ENCODE measurements at regions not wholly inside any gene's neighbourhood (a gene's known extent, or its start where the extent isn't known, plus 50 kb on each side); places are given as distances from the start of the nearest gene placed in this dataset.
A peak's percentile ranks its signal among the peaks of the same experiment; 100 is the strongest.

DNA sequence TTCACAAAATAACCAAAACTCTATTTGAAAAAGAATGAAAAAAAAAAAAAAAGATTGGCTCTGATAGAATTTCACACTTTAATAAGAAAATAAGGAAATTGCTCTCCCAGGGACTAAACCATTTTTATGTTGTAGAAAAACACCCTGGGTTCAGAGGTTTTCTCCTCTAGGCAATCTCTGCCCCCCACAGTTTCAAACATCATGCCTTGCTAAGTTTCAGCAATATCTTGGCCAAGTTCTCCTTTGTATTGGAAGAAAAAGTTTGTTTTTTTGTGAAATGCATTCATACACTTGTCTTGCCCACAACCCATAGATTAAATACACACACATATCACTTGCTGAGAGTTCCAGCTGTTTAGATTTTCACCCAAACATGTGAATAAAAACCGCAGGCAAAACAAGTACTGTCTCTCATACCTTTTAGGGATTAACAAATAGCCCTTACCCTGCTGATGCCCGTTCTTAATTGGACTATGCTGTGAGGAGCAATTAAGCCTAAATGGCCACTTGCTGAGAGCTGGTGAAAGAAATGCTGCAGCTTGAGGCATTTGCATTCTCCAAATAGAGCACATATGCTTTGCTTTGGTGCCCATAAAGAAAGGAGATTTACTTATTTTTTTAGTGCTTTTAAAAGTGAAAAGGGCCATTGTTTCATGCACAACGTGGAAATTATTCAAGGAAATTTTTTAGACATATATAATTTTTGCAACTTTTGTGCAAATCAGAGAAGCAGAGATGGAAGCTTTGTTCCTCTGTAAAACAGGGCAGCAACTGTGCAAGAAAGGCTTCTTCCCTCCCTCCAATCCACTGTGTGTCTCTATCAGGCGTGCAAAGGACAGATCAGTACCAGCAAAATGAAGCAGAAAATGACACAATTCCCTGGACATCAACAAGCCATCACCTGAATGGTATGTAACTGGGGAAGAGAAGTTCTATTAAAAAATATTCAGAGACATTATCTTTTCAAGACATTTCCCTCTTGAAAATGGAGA lies 262.4 kb upstream of the KIF2A start:
- H3K4me2 ChIP-seq (ENCODE audit: insufficient read depth, low read length, poor library complexity, severe bottlenecking): no peak overlapping the region
- H3K4ac ChIP-seq (ENCODE audit: low read length): no peak overlapping the region
- H3K4me3 ChIP-seq (ENCODE audit: low read length in 2 of 2): no peak overlapping the region
- H2BK120ac ChIP-seq (ENCODE audit: low read depth, low read length): no peak overlapping the region
- H4K8ac ChIP-seq (ENCODE audit: low read depth, low read length): no peak overlapping the region
- peak overlapping the region; percentile 56 for H3K27ac ChIP-seq (replicated peaks; ENCODE audit: low read length)
- H2AFZ ChIP-seq (ENCODE audit: low read length): no peak overlapping the region
- H3K9ac ChIP-seq (ENCODE audit: low read depth, low read length, poor library complexity): no peak overlapping the region
- H2AK5ac ChIP-seq (ENCODE audit: low read depth, low read length): no peak overlapping the region
- H3K27me3 ChIP-seq (ENCODE audit: control insufficient read depth in 3 of 3, insufficient read depth in 3 of 3, low read depth in 1 of 3, low read length in 3 of 3): peaks cover 0 to 6% (median 0%) of the 10 kb centered on the region in 3 experiments
- H4K91ac ChIP-seq (ENCODE audit: low read depth, low read length, poor library complexity): no peak overlapping the region
- H2BK5ac ChIP-seq (ENCODE audit: low read length): no peak overlapping the region
- no peak overlapping the region for H3K18ac ChIP-seq (ENCODE audit: low read length)
- H3K36me3 ChIP-seq (replicated peaks in 1 of 2; ENCODE audit: control insufficient read depth in 2 of 2, insufficient read depth in 2 of 2, low read length in 2 of 2): no peaks in the 10 kb centered on the region
- no peak overlapping the region for H3K23ac ChIP-seq (ENCODE audit: low read depth, low read length, poor library complexity)
- no peak overlapping the region for H2BK12ac ChIP-seq (ENCODE audit: low read length)
- peak; percentile 80 for DNase-seq (ENCODE audit: low spot score)
- no peaks in the 10 kb centered on the region for H3K79me1 ChIP-seq (ENCODE audit: low read depth, low read length)
- H3K9me3 ChIP-seq (replicated peaks in 1 of 2; ENCODE audit: control insufficient read depth in 2 of 2, insufficient read depth in 1 of 2, low read depth in 1 of 2, low read length in 2 of 2): no peaks in the 10 kb centered on the region
- no peak overlapping the region for H2BK15ac ChIP-seq (ENCODE audit: low read length)
- peaks cover 0 to 15% of the 10 kb centered on the region in 2 donors for H3K4me1 ChIP-seq (ENCODE audit: control insufficient read depth in 2 of 2, insufficient read depth in 1 of 2, low read depth in 1 of 2, low read length in 2 of 2)
- no peak overlapping the region for H3K14ac ChIP-seq (ENCODE audit: low read length)
- no CpG with 5 or more reads among the region's 4 CpGs for WGBS, 2 donors (ENCODE audit: extremely low coverage in 2 of 2, insufficient read length in 2 of 2, insufficient replicate concordance in 1 of 2)

DNA sequence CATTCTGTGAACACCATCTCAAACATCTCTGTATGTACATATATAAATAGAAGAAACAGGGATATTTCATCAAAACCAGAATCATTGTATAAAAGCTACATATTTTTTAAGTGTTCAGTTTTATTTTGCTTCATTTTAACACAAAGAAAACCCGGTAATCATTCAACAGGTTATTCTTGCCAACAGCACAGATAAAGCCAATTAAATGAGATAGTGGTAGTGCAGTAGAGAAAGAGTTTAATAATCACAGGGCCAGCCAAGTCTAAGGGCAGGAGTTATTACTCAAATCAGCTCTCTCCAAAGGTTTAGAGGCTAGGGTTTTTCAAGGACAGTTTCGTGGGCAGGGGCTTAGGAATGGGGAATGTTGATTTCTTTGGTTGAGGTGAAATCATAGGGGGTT lies 261.0 kb upstream of the KIF2A start:
- H2BK120ac ChIP-seq (ENCODE audit: low read depth, low read length): no peak overlapping the region
- H3K9ac ChIP-seq (ENCODE audit: low read depth, low read length, poor library complexity): no peak overlapping the region
- H2BK5ac ChIP-seq (ENCODE audit: low read length): no peak overlapping the region
- WGBS, 2 donors (ENCODE audit: extremely low coverage in 2 of 2, insufficient read length in 2 of 2, insufficient replicate concordance in 1 of 2): no CpG with 5 or more reads among the region's 2 CpGs
- no peaks in the 10 kb centered on the region for H3K27me3 ChIP-seq (ENCODE audit: control insufficient read depth in 3 of 3, insufficient read depth in 3 of 3, low read depth in 1 of 3, low read length in 3 of 3)
- H3K4me2 ChIP-seq (ENCODE audit: insufficient read depth, low read length, poor library complexity, severe bottlenecking): no peak overlapping the region
- H3K4me3 ChIP-seq (ENCODE audit: low read length in 2 of 2): no peak overlapping the region
- H3K4me1 ChIP-seq (ENCODE audit: control insufficient read depth in 2 of 2, insufficient read depth in 1 of 2, low read depth in 1 of 2, low read length in 2 of 2): peaks cover 0 to 15% of the 10 kb centered on the region in 2 donors
- no peak overlapping the region for H3K27ac ChIP-seq (replicated peaks; ENCODE audit: low read length)
- no peak overlapping the region for H2AFZ ChIP-seq (ENCODE audit: low read length)
- no peak overlapping the region for H4K91ac ChIP-seq (ENCODE audit: low read depth, low read length, poor library complexity)
- H4K8ac ChIP-seq (ENCODE audit: low read depth, low read length): no peak overlapping the region
- H3K18ac ChIP-seq (ENCODE audit: low read length): no peak overlapping the region
- no peaks in the 10 kb centered on the region for H3K36me3 ChIP-seq (replicated peaks in 1 of 2; ENCODE audit: control insufficient read depth in 2 of 2, insufficient read depth in 2 of 2, low read length in 2 of 2)
- H3K9me3 ChIP-seq (replicated peaks in 1 of 2; ENCODE audit: control insufficient read depth in 2 of 2, insufficient read depth in 1 of 2, low read depth in 1 of 2, low read length in 2 of 2): no peaks in the 10 kb centered on the region
- H3K79me1 ChIP-seq (ENCODE audit: low read depth, low read length): no peaks in the 10 kb centered on the region
- no peak overlapping the region for H2BK12ac ChIP-seq (ENCODE audit: low read length)
- H3K4ac ChIP-seq (ENCODE audit: low read length): no peak overlapping the region
- H3K14ac ChIP-seq (ENCODE audit: low read length): no peak overlapping the region
- H2AK5ac ChIP-seq (ENCODE audit: low read depth, low read length): no peak overlapping the region
- no peak overlapping the region for H3K23ac ChIP-seq (ENCODE audit: low read depth, low read length, poor library complexity)
- no peak overlapping the region for H2BK15ac ChIP-seq (ENCODE audit: low read length)
- DNase-seq (ENCODE audit: low spot score): no peak

DNA sequence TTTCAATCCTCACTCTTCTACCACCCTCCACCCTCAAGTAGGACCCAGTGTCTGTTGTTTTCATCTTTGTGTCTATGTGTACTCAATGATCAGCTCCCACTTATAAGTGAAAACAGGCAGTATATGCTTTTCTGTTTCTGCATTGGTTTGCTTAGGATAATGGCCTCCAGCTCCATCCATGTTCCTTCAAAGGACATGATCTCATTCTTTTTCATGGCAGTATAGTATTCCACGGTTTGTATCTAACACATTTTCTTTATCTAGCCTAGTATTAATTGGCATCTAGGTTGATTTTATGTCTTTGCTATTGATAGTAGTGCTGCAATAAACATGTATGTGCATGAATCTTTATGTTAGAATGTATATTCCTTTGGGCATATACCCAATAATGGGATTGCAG lies 259.8 kb upstream of the KIF2A start:
- H3K14ac ChIP-seq (ENCODE audit: low read length): no peak overlapping the region
- no peaks in the 10 kb centered on the region for H3K27me3 ChIP-seq (ENCODE audit: control insufficient read depth in 3 of 3, insufficient read depth in 3 of 3, low read depth in 1 of 3, low read length in 3 of 3)
- no peak overlapping the region for H3K4me2 ChIP-seq (ENCODE audit: insufficient read depth, low read length, poor library complexity, severe bottlenecking)
- no peak overlapping the region for H2BK120ac ChIP-seq (ENCODE audit: low read depth, low read length)
- no peak overlapping the region for H3K4me3 ChIP-seq (ENCODE audit: low read length in 2 of 2)
- no peak overlapping the region for H3K27ac ChIP-seq (replicated peaks; ENCODE audit: low read length)
- H2BK12ac ChIP-seq (ENCODE audit: low read length): no peak overlapping the region
- no peaks in the 10 kb centered on the region for H3K9me3 ChIP-seq (replicated peaks in 1 of 2; ENCODE audit: control insufficient read depth in 2 of 2, insufficient read depth in 1 of 2, low read depth in 1 of 2, low read length in 2 of 2)
- H3K4me1 ChIP-seq (ENCODE audit: control insufficient read depth in 2 of 2, insufficient read depth in 1 of 2, low read depth in 1 of 2, low read length in 2 of 2): peaks cover 0 to 15% of the 10 kb centered on the region in 2 donors
- H3K36me3 ChIP-seq (replicated peaks in 1 of 2; ENCODE audit: control insufficient read depth in 2 of 2, insufficient read depth in 2 of 2, low read length in 2 of 2): no peaks in the 10 kb centered on the region
- no peak overlapping the region for H2AK5ac ChIP-seq (ENCODE audit: low read depth, low read length)
- no peak overlapping the region for H3K9ac ChIP-seq (ENCODE audit: low read depth, low read length, poor library complexity)
- no peak overlapping the region for H3K4ac ChIP-seq (ENCODE audit: low read length)
- no peak overlapping the region for H2AFZ ChIP-seq (ENCODE audit: low read length)
- no peaks in the 10 kb centered on the region for H3K79me1 ChIP-seq (ENCODE audit: low read depth, low read length)
- DNase-seq (ENCODE audit: low spot score): no peak
- H3K18ac ChIP-seq (ENCODE audit: low read length): no peak overlapping the region
- no peak overlapping the region for H4K91ac ChIP-seq (ENCODE audit: low read depth, low read length, poor library complexity)
- H3K23ac ChIP-seq (ENCODE audit: low read depth, low read length, poor library complexity): no peak overlapping the region
- no CpG with 5 or more reads among the region's 1 CpG for WGBS, 2 donors (ENCODE audit: extremely low coverage in 2 of 2, insufficient read length in 2 of 2, insufficient replicate concordance in 1 of 2)
- H4K8ac ChIP-seq (ENCODE audit: low read depth, low read length): no peak overlapping the region
- H2BK15ac ChIP-seq (ENCODE audit: low read length): no peak overlapping the region
- no peak overlapping the region for H2BK5ac ChIP-seq (ENCODE audit: low read length)

DNA sequence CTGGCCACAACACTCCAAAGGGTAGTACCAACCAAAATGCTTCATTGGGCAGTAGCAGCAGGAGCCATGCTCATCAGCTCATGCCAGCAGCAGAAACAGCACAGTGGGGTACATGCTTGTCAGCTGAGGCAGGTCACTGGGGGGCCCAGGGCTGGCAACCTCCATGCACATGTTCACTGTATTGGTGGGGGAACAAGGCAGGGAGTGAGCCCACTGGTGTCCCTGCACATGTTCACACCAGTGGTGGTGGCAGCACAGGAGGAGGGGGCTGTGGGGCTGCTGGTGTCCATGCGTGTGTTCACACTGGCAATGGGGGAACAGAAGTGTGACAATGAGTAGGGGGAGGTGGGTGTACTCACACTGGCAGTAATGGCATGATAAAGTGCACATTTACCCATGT lies 254.3 kb upstream of the KIF2A start:
- Histone ChIP-seq H3K4me3 (ENCODE audit: low read length in 2 of 2) (peak overlapping the region in 1 of 2 donors; percentile 9), H2BK12ac (ENCODE audit: low read length) (no peak overlapping the region), H3K79me1 (ENCODE audit: low read depth, low read length) (no peaks in the 10 kb centered on the region), H3K9me3 (replicated peaks in 1 of 2; ENCODE audit: control insufficient read depth in 2 of 2, insufficient read depth in 1 of 2, low read depth in 1 of 2, low read length in 2 of 2) (no peaks in the 10 kb centered on the region), H3K9ac (ENCODE audit: low read depth, low read length, poor library complexity) (no peak overlapping the region), H4K8ac (ENCODE audit: low read depth, low read length) (no peak overlapping the region), H3K18ac (ENCODE audit: low read length) (peak overlapping the region; percentile 12), H3K27ac (replicated peaks; ENCODE audit: low read length) (no peak overlapping the region), H3K27me3 (ENCODE audit: control insufficient read depth in 3 of 3, insufficient read depth in 3 of 3, low read depth in 1 of 3, low read length in 3 of 3) (no peaks in the 10 kb centered on the region), H4K91ac (ENCODE audit: low read depth, low read length, poor library complexity) (no peak overlapping the region), H3K4me2 (ENCODE audit: insufficient read depth, low read length, poor library complexity, severe bottlenecking) (no peak overlapping the region), H3K14ac (ENCODE audit: low read length) (peak overlapping the region; percentile 39), H3K4ac (ENCODE audit: low read length) (no peak overlapping the region), H2AK5ac (ENCODE audit: low read depth, low read length) (peak overlapping the region; percentile 82), H2BK120ac (ENCODE audit: low read depth, low read length) (no peak overlapping the region), H3K23ac (ENCODE audit: low read depth, low read length, poor library complexity) (peak overlapping the region; percentile 49), H3K4me1 (ENCODE audit: control insufficient read depth in 2 of 2, insufficient read depth in 1 of 2, low read depth in 1 of 2, low read length in 2 of 2) (no peaks in the 10 kb centered on the region), H2AFZ (ENCODE audit: low read length) (no peak overlapping the region), H3K36me3 (replicated peaks in 1 of 2; ENCODE audit: control insufficient read depth in 2 of 2, insufficient read depth in 2 of 2, low read length in 2 of 2) (no peaks in the 10 kb centered on the region), H2BK15ac (ENCODE audit: low read length) (peak overlapping the region; percentile 69), H2BK5ac (ENCODE audit: low read length) (no peak overlapping the region)
- WGBS, 2 donors (ENCODE audit: extremely low coverage in 2 of 2, insufficient read length in 2 of 2, insufficient replicate concordance in 1 of 2): no CpG with 5 or more reads among the region's 1 CpG
- no peak for DNase-seq (ENCODE audit: low spot score)
